GM12878 (cell line): ENCODE measurements at regions not wholly inside any gene's neighbourhood (a gene's known extent, or its start where the extent isn't known, plus 50 kb on each side); places are given as distances from the start of the nearest gene placed in this dataset.

Source experiments
- ATAC-seq: fragments of 200-7000 bp; cut with Tn5 transposase; 3 replicates; pipeline ENCODE4 v1.9.1; 2020; ENCODE audit warnings: mild to moderate bottlenecking, moderate library complexity
- BruUV-seq: library from RNA; stranded (reverse); fragments of 400-500 nt; replicated peaks from 2 replicates; lab custom pipeline; 2021; lab: Mats Ljungman, UMichigan
- CTCF ChIA-PET: fragments of 300-600 bp; sonication (Branson Sonifier 250); formaldehyde crosslinking; extraction: SDS; loops from one replicate; lab custom pipeline; 2021; ENCODE audit warnings: inconsistent platforms; lab: Yijun Ruan, JAX
- POLR2A ChIA-PET: fragments of 350-600 bp; formaldehyde crosslinking; extraction: SDS; loops from one replicate; lab custom pipeline; 2021; ENCODE audit warnings: inconsistent platforms; lab: Charles Lee
- RAD21 ChIA-PET: fragments of 300-600 bp; sonication (Branson Sonifier 250); formaldehyde crosslinking; loops from one replicate; lab custom pipeline; 2023; ENCODE audit warnings: antibody characterized with exemption; ENCODE audit not compliant: unreplicated experiment; lab: Charles Lee
- SMC1A ChIA-PET: fragments of 300-600 bp; sonication (Branson Sonifier 250); formaldehyde crosslinking; loops from one replicate; lab custom pipeline; 2023; ENCODE audit not compliant: unreplicated experiment, uncharacterized antibody; lab: Charles Lee
- DNase-seq: peaks from one replicate; pipeline ENCODE4 v3.0.0-alpha.2; 2011; ENCODE audit warnings: low read depth, low spot score
- FAIRE-seq: peaks from 3 replicates; lab custom pipeline; 2011; peaks lifted over from hg19 to GRCh38; lab: Jason Lieb, UNC
- H2AFZ ChIP-seq: 2 replicates; pipeline ENCODE4 v1.6.0; 2011; ENCODE audit warnings: low read depth, low read length, control low read depth; ENCODE audit not compliant: control insufficient read depth
- H3K27ac ChIP-seq: 2 replicates; pipeline ENCODE4 v1.5.1; 2011; ENCODE audit warnings: control low read depth; ENCODE audit not compliant: control insufficient read depth, insufficient read depth
- H3K27me3 ChIP-seq, 2 experiments: replicated peaks in 1 of 2; 2 replicates each; pipeline versions ENCODE4 v1.6.0 to v1.6.1; 2011; ENCODE audit warnings: low read length in 1 of 2; ENCODE audit not compliant: control insufficient read depth in 2 of 2, insufficient read depth in 2 of 2
- H3K36me3 ChIP-seq, 2 experiments: 2 replicates each; pipeline ENCODE4 v1.5.1; 2011; ENCODE audit warnings: low read length in 1 of 2; ENCODE audit not compliant: control insufficient read depth in 2 of 2, insufficient read depth in 2 of 2
- H3K4me1 ChIP-seq: 2 replicates; pipeline ENCODE4 v1.6.1; 2011; ENCODE audit warnings: mild to moderate bottlenecking, low read length, moderate library complexity, mixed read lengths; ENCODE audit not compliant: control insufficient read depth, insufficient read depth
- H3K4me2 ChIP-seq: 2 replicates; pipeline ENCODE4 v1.6.0; 2011; ENCODE audit warnings: control low read depth; ENCODE audit not compliant: control insufficient read depth, insufficient read depth
- H3K4me3 ChIP-seq: fragments of 200-600 bp; sonication (generic); 2 replicates; pipeline ENCODE4 v1.5.1; 2016
- H3K79me2 ChIP-seq: 2 replicates; pipeline ENCODE4 v1.6.0; 2011; ENCODE audit warnings: low read length; ENCODE audit not compliant: control insufficient read depth, insufficient read depth
- H3K9ac ChIP-seq: 2 replicates; pipeline ENCODE4 v1.8.0; 2011; ENCODE audit warnings: low read length, control low read depth, mixed read lengths; ENCODE audit not compliant: control insufficient read depth, insufficient read depth
- H3K9me3 ChIP-seq: replicated peaks from 3 replicates; pipeline ENCODE4 v1.5.1; 2011; ENCODE audit warnings: mild to moderate bottlenecking, low read length; ENCODE audit not compliant: control insufficient read depth, insufficient read depth
- H4K20me1 ChIP-seq: 2 replicates; pipeline ENCODE4 v1.6.0; 2011; ENCODE audit not compliant: control insufficient read depth, insufficient read depth
- EGR1 ChIP-seq, 2 experiments: IDR thresholded peaks; 1 replicate in 1 of 2; 2 replicates in 1 of 2; pipeline ENCODE4 v1.6.1; 2011 to 2012; ENCODE audit warnings: low read depth in 2 of 2, low read length in 2 of 2, borderline replicate concordance in 1 of 2, mild to moderate bottlenecking in 1 of 2, moderate library complexity in 1 of 2
- EZH2 ChIP-seq: IDR thresholded peaks from 2 replicates; pipeline ENCODE4 v1.6.1; 2012; ENCODE audit warnings: low read depth, mild to moderate bottlenecking, control low read depth, inconsistent platforms, low read length, borderline replicate concordance; ENCODE audit not compliant: control insufficient read depth
- PAX5 ChIP-seq: IDR thresholded peaks from 2 replicates; pipeline ENCODE4 v1.6.1; 2011; ENCODE audit warnings: low read depth, low read length, borderline replicate concordance
- PKNOX1 ChIP-seq: fragments of 450-650 bp; IDR thresholded peaks from 2 replicates; pipeline ENCODE4 v1.6.1; 2016; ENCODE audit warnings: mild to moderate bottlenecking
- RBBP5 ChIP-seq: fragments of 200-600 bp; sonication (generic); conservative IDR thresholded peaks from 2 replicates; pipeline ENCODE4 v1.6.1; 2016
- RELA ChIP-seq: fragments of 450-650 bp; IDR thresholded peaks from 2 replicates; pipeline ENCODE4 v1.8.0; 2014; ENCODE audit warnings: borderline replicate concordance; ENCODE audit not compliant: partially characterized antibody
- REST ChIP-seq: IDR thresholded peaks from 2 replicates; pipeline ENCODE4 v1.6.1; 2012; ENCODE audit warnings: mild to moderate bottlenecking, low read depth, low read length
- SREBF2 ChIP-seq: IDR thresholded peaks from 2 replicates; pipeline ENCODE4 v1.6.1; 2012; ENCODE audit warnings: mild to moderate bottlenecking, low read length
- STAT1 ChIP-seq: fragments of 450-650 bp; conservative IDR thresholded peaks from 2 replicates; pipeline ENCODE4 v1.6.1; 2014; ENCODE audit warnings: antibody characterized with exemption, mild to moderate bottlenecking
- ZBED1 ChIP-seq: IDR thresholded peaks from 2 replicates; pipeline ENCODE4 v1.6.1; 2016; ENCODE audit warnings: borderline replicate concordance
- WGBS: methylation state at CpG from one replicate; pipeline ENCODE4 v1.1.6; 2016; ENCODE audit warnings: low lambda C conversion rate; ENCODE audit not compliant: insufficient replicate concordance, insufficient coverage; ENCODE audit errors: missing lambda C conversion rate; 5-methylcytosine and 5-hydroxymethylcytosine counted together
- in situ Hi-C: fragments of 300-500 bp; cut with MboI; formaldehyde crosslinking; loops from 9 replicates; pipeline ENCODE4 v1.14.3; 2018; ENCODE audit warnings: mixed read lengths
- intact Hi-C: fragments of 100-400 bp; cut with micrococcal nuclease; formaldehyde crosslinking; loops from one replicate; pipeline ENCODE4 v1.14.2; 2022; ENCODE audit not compliant: unreplicated experiment
- TF ChIP-seq, protein P1 (sequence below): fragments of 450-650 bp; formaldehyde crosslinking; IDR thresholded peaks from 2 replicates; pipeline ENCODE4 v1.5.0; 2022; ENCODE audit warnings: mild to moderate bottlenecking, missing genetic modification characterization

DNA sequence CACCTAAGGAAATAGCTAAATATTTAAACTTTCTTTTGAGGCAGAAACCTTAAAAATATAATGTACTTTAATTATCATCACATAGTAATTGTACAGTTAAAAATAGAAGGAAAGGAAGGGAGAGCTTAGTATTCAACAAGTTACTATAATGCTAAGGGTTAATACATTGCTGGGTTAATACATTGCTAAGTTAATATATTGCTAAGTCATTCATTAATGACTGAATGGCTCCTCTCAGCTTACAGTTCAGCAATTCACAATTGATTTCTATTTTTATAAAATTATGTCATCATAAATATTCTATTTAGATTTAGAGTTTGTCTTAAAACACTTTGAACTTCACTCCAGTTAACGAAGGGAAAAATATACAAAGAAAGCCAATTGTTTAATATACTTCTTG lies 207.9 kb downstream of the BMP4 start:
- POLR2A ChIA-PET: no interaction called here
- Histone ChIP-seq H2AFZ (no peak overlapping the region), H3K27ac (no peak overlapping the region), H3K4me3 (no peak overlapping the region), H3K9me3 (no peaks in the 10 kb centered on the region; the same call in 2 of the 3 replicates), H3K27me3 (no peaks in the 10 kb centered on the region), H3K79me2 (no peaks in the 10 kb centered on the region), H4K20me1 (no peaks in the 10 kb centered on the region), H3K9ac (no peak overlapping the region), H3K4me1 (no peaks in the 10 kb centered on the region), H3K4me2 (no peak overlapping the region), H3K36me3 (no peaks in the 10 kb centered on the region)
- CTCF ChIA-PET: no interaction called here
- intact Hi-C loops: no loop called here
- no peak for FAIRE-seq
- no peak for DNase-seq
- RAD21 ChIA-PET: no interaction called here
- no TSS peak for BruUV-seq
- SMC1A ChIA-PET: interaction anchor here (0.9 kb wide), 1 partner anchor 8 kb away, joined by 3 read pairs; no protein-coding TSS in a partner anchor
- TF ChIP-seq PAX5: no peak
- no peak for TF ChIP-seq PKNOX1
- TF ChIP-seq EGR1 (IDR thresholded peaks at IDR 0.05; ENCODE audit: borderline replicate concordance in 1 of 2, low read depth in 2 of 2, low read length in 2 of 2): no peak
- TF ChIP-seq SREBF2: no peak
- no peak for TF ChIP-seq RELA
- TF ChIP-seq, protein P1, sequence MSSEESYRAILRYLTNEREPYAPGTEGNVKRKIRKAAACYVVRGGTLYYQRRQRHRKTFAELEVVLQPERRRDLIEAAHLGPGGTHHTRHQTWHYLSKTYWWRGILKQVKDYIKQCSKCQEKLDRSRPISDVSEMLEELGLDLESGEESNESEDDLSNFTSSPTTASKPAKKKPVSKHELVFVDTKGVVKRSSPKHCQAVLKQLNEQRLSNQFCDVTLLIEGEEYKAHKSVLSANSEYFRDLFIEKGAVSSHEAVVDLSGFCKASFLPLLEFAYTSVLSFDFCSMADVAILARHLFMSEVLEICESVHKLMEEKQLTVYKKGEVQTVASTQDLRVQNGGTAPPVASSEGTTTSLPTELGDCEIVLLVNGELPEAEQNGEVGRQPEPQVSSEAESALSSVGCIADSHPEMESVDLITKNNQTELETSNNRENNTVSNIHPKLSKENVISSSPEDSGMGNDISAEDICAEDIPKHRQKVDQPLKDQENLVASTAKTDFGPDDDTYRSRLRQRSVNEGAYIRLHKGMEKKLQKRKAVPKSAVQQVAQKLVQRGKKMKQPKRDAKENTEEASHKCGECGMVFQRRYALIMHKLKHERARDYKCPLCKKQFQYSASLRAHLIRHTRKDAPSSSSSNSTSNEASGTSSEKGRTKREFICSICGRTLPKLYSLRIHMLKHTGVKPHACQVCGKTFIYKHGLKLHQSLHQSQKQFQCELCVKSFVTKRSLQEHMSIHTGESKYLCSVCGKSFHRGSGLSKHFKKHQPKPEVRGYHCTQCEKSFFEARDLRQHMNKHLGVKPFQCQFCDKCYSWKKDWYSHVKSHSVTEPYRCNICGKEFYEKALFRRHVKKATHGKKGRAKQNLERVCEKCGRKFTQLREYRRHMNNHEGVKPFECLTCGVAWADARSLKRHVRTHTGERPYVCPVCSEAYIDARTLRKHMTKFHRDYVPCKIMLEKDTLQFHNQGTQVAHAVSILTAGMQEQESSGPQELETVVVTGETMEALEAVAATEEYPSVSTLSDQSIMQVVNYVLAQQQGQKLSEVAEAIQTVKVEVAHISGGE (CRISPR knock-in tag): no peak
- no peak for TF ChIP-seq RBBP5
- no peak for TF ChIP-seq REST
- TF ChIP-seq ZBED1: no peak
- TF ChIP-seq STAT1: no peak
- no peak for TF ChIP-seq EZH2
- in situ Hi-C loops: no loop called here
- no peak for ATAC-seq
- WGBS: 30% methylated on average over 1 of the region's 1 CpG
